Choroid plexus epithelial cell (primary cell): ENCODE measurements at regions not wholly inside any gene's neighbourhood (a gene's known extent, or its start where the extent isn't known, plus 50 kb on each side); places are given as distances from the start of the nearest gene placed in this dataset.

Experiments used
- DNase-seq: peaks from one replicate; pipeline ENCODE4 v3.0.0-alpha.2; 2010; ENCODE audit warnings: low read depth
- H3K4me3 ChIP-seq: 2 replicates; pipeline ENCODE4 v1.5.1; 2011; ENCODE audit warnings: low read depth, mild to moderate bottlenecking, control low read depth, low read length, moderate library complexity
- CTCF ChIP-seq: conservative IDR thresholded peaks from 2 replicates; pipeline ENCODE4 v1.5.1; 2011; ENCODE audit warnings: low read depth, mild to moderate bottlenecking, control low read depth, inconsistent platforms, low read length, moderate library complexity

GRCh38 chr14:38743966-38744584 is 359.0 kb downstream of the SEC23A start:
- no peak overlapping the region for H3K4me3 ChIP-seq
- no peak for DNase-seq
- TF ChIP-seq CTCF, result no peak

GRCh38 chr14:38737686-38738407 is 365.2 kb downstream of the SEC23A start:
- H3K4me3 ChIP-seq, result no peak overlapping the region
- no peak for TF ChIP-seq CTCF
- no peak for DNase-seq

- no peak overlapping the region for H3K4me3 ChIP-seq
- DNase-seq, result no peak
- no peak for TF ChIP-seq CTCF
Observed at GRCh38 chr14:38735005-38735404, 368.0 kb downstream of the SEC23A start.

- DNase-seq, result no peak
- H3K4me3 ChIP-seq, result no peak overlapping the region
- no peak for TF ChIP-seq CTCF
Observed at GRCh38 chr14:38731962-38732361, 371.1 kb downstream of the SEC23A start.

GRCh38 chr14:38730420-38730819 is 372.6 kb downstream of the SEC23A start:
- no peak overlapping the region for H3K4me3 ChIP-seq
- DNase-seq, result no peak
- no peak for TF ChIP-seq CTCF

- no peak for TF ChIP-seq CTCF
- no peak overlapping the region for H3K4me3 ChIP-seq
- no peak for DNase-seq
Observed at GRCh38 chr14:38727731-38728130, 375.3 kb downstream of the SEC23A start.

GRCh38 chr14:38724621-38725020 is 378.4 kb downstream of the SEC23A start:
- DNase-seq, result no peak
- no peak for TF ChIP-seq CTCF

More at GRCh38 chr14:38724621-38725020, 378.4 kb downstream of the SEC23A start:
- no peak overlapping the region for H3K4me3 ChIP-seq
